ENCODE measurements at regions not wholly inside any gene's neighbourhood (a gene's known extent, or its start where the extent isn't known, plus 50 kb on each side); places are given as distances from the start of the nearest gene placed in this dataset.

- TF ChIP-seq CTCF (IDR thresholded peaks at IDR 0.05) (no peak), POLR2AphosphoS5 (IDR thresholded peaks at IDR 0.05; ENCODE audit: insufficient read depth in 1 of 2, low read depth in 1 of 2) (no peak), POLR2A (IDR thresholded peaks at IDR 0.05) (no peak)
These were observed 1226.2 kb upstream of the TENM3 start for GRCh38 chr4:181017038-181017437.

Measured in vagina (tissue), 2 donors.